ENCODE measurements at regions not wholly inside any gene's neighbourhood (a gene's known extent, or its start where the extent isn't known, plus 50 kb on each side); places are given as distances from the start of the nearest gene placed in this dataset.

GRCh38 chr11:104529906-104530305 is 366.0 kb upstream of the PDGFD start:
- DNase-seq (ENCODE audit: low spot score): no peak

DNA sequence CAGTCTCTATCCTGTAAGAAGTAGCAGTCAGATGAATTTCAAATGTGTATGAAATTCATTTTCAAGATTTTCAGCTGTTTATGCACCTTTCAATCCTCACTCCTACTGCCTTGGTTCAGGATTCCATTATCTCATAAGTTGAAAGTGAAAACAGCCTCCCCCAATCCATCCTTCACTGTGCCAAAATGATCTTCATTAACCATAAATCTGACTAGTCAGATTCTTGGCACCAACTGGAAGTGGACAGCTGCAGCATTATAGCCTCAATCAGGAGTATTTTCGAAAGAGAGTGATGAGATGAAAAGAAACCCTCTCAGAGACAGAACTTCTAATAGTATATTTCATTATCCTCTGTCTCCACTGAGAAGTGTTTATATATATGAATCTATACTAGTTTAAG is 365.3 kb upstream of the PDGFD start:
- peak; percentile 29 for DNase-seq (ENCODE audit: low spot score)

DNA sequence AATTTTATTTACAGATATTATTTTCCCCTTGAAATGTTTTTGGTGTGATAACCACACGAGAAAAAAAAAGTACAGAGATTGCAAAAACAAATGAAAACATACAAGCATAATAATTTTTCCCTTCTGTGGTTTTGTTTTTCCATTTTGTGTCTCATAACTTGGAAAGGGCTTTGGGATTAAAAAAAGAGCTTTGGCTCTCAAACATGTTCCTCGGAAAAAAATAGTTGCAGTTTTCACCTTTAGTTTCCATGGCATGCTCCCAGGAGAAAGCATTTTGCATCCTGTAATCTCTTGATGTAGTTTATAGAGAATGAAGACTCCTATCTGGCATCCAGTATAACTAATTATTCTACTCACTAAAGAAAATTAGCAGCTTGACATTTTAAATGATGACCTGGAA is 362.1 kb upstream of the PDGFD start:
- DNase-seq (ENCODE audit: low spot score): no peak

GRCh38 chr11:104525416-104525815 is 361.5 kb upstream of the PDGFD start:
- no peak for DNase-seq (ENCODE audit: low spot score)

GRCh38 chr11:104524254-104524653 is 360.3 kb upstream of the PDGFD start:
- DNase-seq (ENCODE audit: low spot score): no peak

- no peak for DNase-seq (ENCODE audit: low spot score)
Observed at GRCh38 chr11:104523611-104524010, 359.7 kb upstream of the PDGFD start.

DNA sequence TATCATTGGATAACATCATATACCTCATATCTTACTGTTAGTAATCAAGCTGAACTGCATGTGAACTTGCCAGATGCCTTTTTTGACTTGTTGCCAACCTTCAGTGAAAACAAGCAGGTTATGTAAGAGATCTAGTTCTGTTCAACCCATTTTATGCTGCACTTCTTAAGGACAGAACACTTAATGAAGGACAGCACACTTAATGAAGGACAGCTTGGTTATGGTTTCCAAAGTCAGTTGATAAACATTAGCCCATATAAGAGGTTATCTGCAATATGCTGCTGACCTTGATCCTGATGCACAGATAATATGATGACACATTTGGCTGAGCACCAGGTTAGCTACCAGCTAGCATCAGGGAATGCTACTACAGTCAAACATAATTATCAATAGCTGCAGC is 358.7 kb upstream of the PDGFD start:
- peak; percentile 61 for DNase-seq (ENCODE audit: low spot score)

DNA sequence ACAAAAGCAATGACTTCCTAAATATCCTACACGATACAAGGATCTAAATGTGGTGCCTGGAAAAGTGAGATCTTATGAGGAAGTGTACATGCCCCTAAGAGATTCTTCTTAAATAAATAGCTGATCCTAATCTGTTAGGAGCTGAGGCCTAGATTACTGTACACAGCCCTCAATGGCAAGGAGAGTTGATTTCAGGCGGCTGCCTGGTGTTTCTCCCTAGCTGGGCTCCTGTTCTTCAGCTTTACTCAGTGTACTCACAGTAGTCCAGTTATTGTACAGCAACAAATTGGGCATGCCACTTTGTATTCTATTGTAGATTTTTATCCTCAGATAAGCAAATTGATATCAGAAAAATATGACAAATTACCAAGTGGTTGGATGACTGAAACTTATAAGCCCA is 358.2 kb upstream of the PDGFD start:
- no peak for DNase-seq (ENCODE audit: low spot score)

DNA sequence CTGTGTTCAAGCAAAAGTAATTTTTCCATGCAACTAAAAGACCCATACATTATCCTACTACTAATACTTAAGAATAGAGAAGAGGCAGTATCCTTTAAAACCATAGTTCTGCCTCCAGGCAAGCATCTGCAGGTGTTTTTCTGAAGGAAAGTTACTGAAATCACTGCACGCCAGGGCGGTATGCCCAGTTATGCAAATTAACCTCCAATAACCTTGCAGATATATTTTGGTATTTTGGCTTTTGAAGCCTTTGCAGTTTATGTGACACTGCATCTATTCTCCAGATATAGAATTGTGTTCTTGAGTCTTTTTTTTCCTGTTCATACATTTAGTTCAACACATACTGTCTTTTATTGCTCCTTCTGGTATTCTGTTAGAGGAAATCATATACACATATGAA is 346.2 kb upstream of the PDGFD start:
- no peak for DNase-seq (ENCODE audit: low spot score)

DNA sequence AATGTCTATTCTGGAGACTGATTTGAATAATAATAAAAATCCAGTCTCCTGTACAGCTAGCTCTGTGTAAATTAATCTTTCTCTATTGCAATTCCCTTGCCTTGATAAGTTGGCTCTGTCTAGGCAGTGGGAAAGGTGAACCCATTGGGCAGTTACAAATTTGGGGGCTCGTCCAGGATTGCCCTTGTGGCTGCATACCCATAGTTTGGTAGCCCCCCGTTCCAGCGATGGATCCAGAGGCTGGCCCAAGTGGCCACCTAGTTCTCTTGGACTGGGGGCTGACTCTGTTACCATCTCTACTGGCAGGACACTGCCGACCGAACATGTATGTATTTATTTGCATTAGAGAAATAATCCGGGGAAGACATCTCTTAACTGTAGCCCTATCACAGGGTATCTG is 326.2 kb upstream of the PDGFD start:
- DNase-seq (ENCODE audit: low spot score): no peak

- DNase-seq (ENCODE audit: low spot score): peak; percentile 93
Observed at GRCh38 chr11:104488561-104488960, 324.6 kb upstream of the PDGFD start.

GRCh38 chr11:104487046-104487806 is 323.3 kb upstream of the PDGFD start:
- DNase-seq (ENCODE audit: low spot score): peak; percentile 86

GRCh38 chr11:104484804-104485554 is 321.0 kb upstream of the PDGFD start:
- DNase-seq (ENCODE audit: low spot score): peak; percentile 84

- DNase-seq (ENCODE audit: low spot score): no peak
Observed at GRCh38 chr11:104476898-104477297, 313.0 kb upstream of the PDGFD start.

DNA sequence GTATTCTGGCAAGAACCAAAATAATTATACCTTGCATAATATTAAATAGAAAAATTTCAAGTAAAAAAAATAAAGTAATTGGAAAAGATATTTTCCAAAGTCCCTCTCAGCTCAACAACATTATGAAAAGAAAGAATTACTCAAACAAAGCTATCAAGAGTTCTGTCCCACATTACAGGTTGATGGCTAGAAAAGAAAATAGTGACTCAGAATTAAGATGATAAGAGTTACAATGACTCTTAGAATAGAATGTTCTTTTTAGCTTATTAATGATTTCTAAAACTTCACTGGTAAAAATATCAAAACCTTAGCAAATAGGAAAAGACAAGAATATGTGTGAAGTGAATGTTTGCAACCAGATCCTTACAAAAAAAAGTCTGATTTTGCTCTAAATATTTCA is 312.5 kb upstream of the PDGFD start:
- DNase-seq (ENCODE audit: low spot score): no peak

- no peak for DNase-seq (ENCODE audit: low spot score)
Observed at GRCh38 chr11:104467404-104467803, 303.5 kb upstream of the PDGFD start.

DNA sequence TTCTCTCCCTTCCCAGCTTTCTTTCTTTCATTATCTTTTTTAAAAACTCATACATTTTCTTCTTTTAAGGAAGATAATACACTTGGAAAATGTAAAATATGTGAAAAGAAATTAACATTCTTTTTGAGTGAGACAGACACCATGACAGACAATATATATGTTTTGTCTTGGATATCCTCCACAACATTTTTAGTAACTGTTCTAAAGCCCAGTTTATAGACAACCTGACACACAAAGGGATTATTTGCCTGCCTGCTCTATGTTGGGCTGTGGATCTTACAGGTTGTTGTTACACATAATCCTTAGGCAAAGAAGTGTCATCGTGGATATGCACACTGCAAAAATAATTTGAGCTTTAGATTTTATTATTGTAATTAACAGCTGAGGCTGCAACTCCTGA is 301.4 kb upstream of the PDGFD start:
- no peak for DNase-seq (ENCODE audit: low spot score)

DNA sequence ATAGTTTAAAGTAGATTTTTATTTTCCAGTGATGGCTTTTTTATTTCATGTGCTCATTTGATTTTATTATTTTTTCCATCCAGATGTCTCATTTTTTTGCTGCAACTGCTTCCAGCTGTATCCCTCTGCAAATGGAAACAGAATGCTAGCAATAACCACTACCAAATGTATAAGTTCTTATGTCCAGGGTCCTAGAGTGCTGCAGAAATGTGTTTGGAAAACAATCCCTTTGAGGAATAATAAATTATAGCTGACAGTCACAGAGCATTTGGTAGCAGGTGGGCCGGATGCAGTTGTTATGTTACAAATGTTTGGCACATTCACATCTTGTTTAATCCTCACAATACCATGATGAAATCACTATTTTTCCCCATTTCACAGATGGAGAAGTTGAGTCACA is 300.7 kb upstream of the PDGFD start:
- no peak for DNase-seq (ENCODE audit: low spot score)

DNA sequence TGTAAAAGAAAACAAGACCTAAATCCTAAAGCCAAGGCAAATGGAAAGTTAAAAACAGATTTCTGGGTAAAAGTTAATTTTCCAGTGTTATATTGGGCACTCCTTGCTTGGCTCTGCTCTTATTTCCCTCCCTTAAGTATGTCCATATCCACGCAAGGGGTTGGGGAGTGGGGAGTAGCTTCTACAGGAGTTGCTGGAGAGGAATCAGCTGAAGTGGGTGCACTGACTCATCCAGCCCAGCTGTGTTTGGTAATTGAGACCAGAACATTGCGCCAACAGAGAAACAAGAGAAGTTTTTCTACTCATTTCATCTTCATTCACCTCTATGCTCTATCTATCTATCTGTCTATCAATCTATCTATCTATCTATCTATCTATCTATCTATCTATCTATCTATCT is 298.4 kb upstream of the PDGFD start:
- no peak for DNase-seq (ENCODE audit: low spot score)

DNA sequence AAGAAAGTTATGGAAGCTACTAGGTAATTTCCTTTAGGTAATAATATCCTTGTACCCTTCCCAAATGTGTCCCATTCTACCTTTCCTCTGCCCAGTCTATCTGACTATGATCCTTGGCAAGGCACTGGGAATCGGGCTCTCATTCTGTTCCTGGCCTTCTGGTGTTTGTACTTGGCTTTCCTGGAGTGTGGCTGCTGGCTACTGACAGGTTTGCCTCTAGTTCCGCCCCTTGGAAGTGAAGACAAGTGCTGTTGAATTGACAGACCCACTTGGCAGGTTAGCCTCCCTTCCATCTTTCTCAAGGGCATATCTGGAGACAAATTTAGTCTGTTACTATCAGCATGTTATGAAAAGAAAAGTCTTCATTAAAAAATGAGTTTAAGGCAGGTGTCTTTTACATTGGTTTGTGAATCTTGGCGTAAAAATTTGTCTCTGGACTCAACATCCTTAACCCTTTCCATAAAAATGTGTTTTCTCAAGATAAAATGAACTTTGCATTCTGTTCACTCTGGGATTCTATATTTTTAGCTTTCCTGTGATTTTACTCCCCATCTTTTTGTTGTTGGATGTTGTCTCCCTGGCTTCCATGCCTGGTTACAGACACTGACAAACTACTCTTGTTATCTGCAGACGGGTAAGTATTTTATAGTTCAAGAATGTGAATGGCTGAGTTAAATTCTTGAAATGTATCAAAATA is 287.4 kb upstream of the PDGFD start:
- DNase-seq (ENCODE audit: low spot score): no peak

GRCh38 chr11:104443387-104443786 is 279.4 kb upstream of the PDGFD start:
- no peak for DNase-seq (ENCODE audit: low spot score)

DNA sequence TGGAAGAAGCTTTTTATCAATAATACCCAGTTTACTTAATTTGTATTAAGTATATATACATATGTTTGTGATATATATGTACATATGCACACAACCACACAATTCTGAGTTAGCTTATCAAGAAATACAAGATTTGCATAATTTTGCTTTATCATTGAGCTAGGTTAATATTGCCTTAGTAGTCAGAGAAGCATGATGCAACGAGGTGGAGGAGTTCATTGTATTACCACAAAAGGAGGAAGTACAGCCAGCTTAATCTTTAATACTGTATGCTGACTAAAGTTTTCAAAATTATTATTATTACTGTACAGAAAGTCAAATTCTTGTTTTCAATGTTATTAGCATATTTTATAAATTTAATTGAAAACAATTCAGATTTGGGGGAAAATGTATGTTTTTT is 278.4 kb upstream of the PDGFD start:
- no peak for DNase-seq (ENCODE audit: low spot score)

GRCh38 chr11:104435494-104435893 is 271.5 kb upstream of the PDGFD start:
- no peak for DNase-seq (ENCODE audit: low spot score)

Measured in umbilical cord (tissue), 1 donor.